HEK293 (cell line): ENCODE measurements at regions not wholly inside any gene's neighbourhood (a gene's known extent, or its start where the extent isn't known, plus 50 kb on each side); places are given as distances from the start of the nearest gene placed in this dataset.

Source experiments
- CTCF ChIA-PET: fragments of 350-600 bp; formaldehyde crosslinking; extraction: SDS; loops from one replicate; lab custom pipeline; 2021; ENCODE audit warnings: antibody characterized with exemption; lab: Yijun Ruan, JAX
- POLR2A ChIA-PET: fragments of 300-600 bp; formaldehyde crosslinking; extraction: SDS; loops from one replicate; lab custom pipeline; 2020; ENCODE audit warnings: antibody characterized with exemption, inconsistent platforms; lab: Yijun Ruan, JAX
- H3K27ac ChIP-seq: fragments of 200-500 bp; sonication (Bioruptor generic); 2 replicates; pipeline ENCODE4 v1.5.1; 2014; ENCODE audit warnings: low read depth, low read length, control low read depth, inconsistent platforms; ENCODE audit errors: extremely low read depth
- H3K36me3 ChIP-seq, 2 experiments: fragments of 200-500 bp in 1 of 2; sonication (Bioruptor generic) in 1 of 2; 1 replicate in 1 of 2; 2 replicates in 1 of 2; pipeline ENCODE4 v1.5.1; 2014 to 2017; ENCODE audit warnings: inconsistent platforms in 2 of 2, low read length in 2 of 2; ENCODE audit not compliant: control insufficient read depth in 2 of 2, insufficient read depth in 1 of 2
- H3K4me1 ChIP-seq: fragments of 200-500 bp; sonication (Bioruptor generic); 2 replicates; pipeline ENCODE4 v1.5.1; 2014; ENCODE audit warnings: mild to moderate bottlenecking, low read length, inconsistent platforms; ENCODE audit not compliant: control insufficient read depth, insufficient read depth
- H3K4me3 ChIP-seq: 2 replicates; pipeline ENCODE4 v1.5.1; 2011; ENCODE audit warnings: low read depth, mild to moderate bottlenecking, control low read depth, low read length, moderate library complexity
- H3K9me3 ChIP-seq: fragments of 200-500 bp; sonication (Bioruptor generic); 2 replicates; pipeline ENCODE4 v1.5.1; 2014; ENCODE audit warnings: low read depth, low read length, inconsistent platforms; ENCODE audit not compliant: control insufficient read depth, insufficient read depth
- GFI1B ChIP-seq: fragments of 450-650 bp; formaldehyde crosslinking; IDR thresholded peaks from 2 replicates; pipeline ENCODE4 v1.5.1; 2016; ENCODE audit warnings: missing biosample characterization, missing genetic modification characterization
- HOXA7 ChIP-seq: sonication (generic); formaldehyde crosslinking; IDR thresholded peaks from 2 replicates; pipeline ENCODE4 v1.8.1; 2022; ENCODE audit warnings: missing genetic modification reagents, borderline replicate concordance
- KLF16 ChIP-seq: fragments of 450-650 bp; formaldehyde crosslinking; IDR thresholded peaks from 2 replicates; pipeline ENCODE4 v1.5.1; 2017; ENCODE audit warnings: missing biosample characterization, missing genetic modification characterization
- KLF9 ChIP-seq: fragments of 450-650 bp; formaldehyde crosslinking; IDR thresholded peaks from 2 replicates; pipeline ENCODE4 v1.5.1; 2016; ENCODE audit warnings: missing biosample characterization, missing genetic modification characterization, low read depth
- MZF1 ChIP-seq: fragments of 450-650 bp; formaldehyde crosslinking; IDR thresholded peaks from 2 replicates; pipeline ENCODE4 v1.5.1; 2017; ENCODE audit warnings: missing biosample characterization, missing genetic modification characterization, borderline replicate concordance
- SP7 ChIP-seq: fragments of 450-650 bp; formaldehyde crosslinking; IDR thresholded peaks from 2 replicates; pipeline ENCODE4 v1.5.1; 2016; ENCODE audit warnings: missing biosample characterization, missing genetic modification characterization
- WT1 ChIP-seq: fragments of 450-650 bp; formaldehyde crosslinking; IDR thresholded peaks from 2 replicates; pipeline ENCODE4 v1.5.1; 2016; ENCODE audit warnings: missing biosample characterization, missing genetic modification characterization
- ZBTB21 ChIP-seq: fragments of 450-650 bp; formaldehyde crosslinking; IDR thresholded peaks from 2 replicates; pipeline ENCODE4 v1.5.1; 2017; ENCODE audit warnings: missing biosample characterization, missing genetic modification characterization
- ZFP3 ChIP-seq: fragments of 450-650 bp; formaldehyde crosslinking; IDR thresholded peaks from 2 replicates; pipeline ENCODE4 v1.5.1; 2016; ENCODE audit warnings: low read depth, missing biosample characterization, missing genetic modification characterization
- ZNF112 ChIP-seq: fragments of 450-650 bp; formaldehyde crosslinking; IDR thresholded peaks from 2 replicates; pipeline ENCODE4 v1.5.0; 2017; ENCODE audit warnings: missing biosample characterization, missing genetic modification characterization
- ZNF184 ChIP-seq: fragments of 450-650 bp; IDR thresholded peaks from 2 replicates; pipeline ENCODE4 v1.5.1; 2018; ENCODE audit warnings: missing biosample characterization, mild to moderate bottlenecking, missing genetic modification characterization
- ZNF211 ChIP-seq: fragments of 450-650 bp; formaldehyde crosslinking; IDR thresholded peaks from 2 replicates; pipeline ENCODE4 v1.5.1; 2016; ENCODE audit warnings: low read depth, missing biosample characterization, missing genetic modification characterization
- ZNF302 ChIP-seq: fragments of 450-650 bp; formaldehyde crosslinking; IDR thresholded peaks from 2 replicates; pipeline ENCODE4 v1.5.1; 2016; ENCODE audit warnings: missing biosample characterization, missing genetic modification characterization, low read depth
- ZNF311 ChIP-seq: fragments of 450-650 bp; formaldehyde crosslinking; IDR thresholded peaks from 2 replicates; pipeline ENCODE4 v1.5.1; 2017; ENCODE audit warnings: missing biosample characterization, missing genetic modification characterization, borderline replicate concordance
- ZNF48 ChIP-seq: fragments of 450-650 bp; formaldehyde crosslinking; IDR thresholded peaks from 2 replicates; pipeline ENCODE4 v1.5.1; 2016; ENCODE audit warnings: missing biosample characterization, missing genetic modification characterization
- ZNF501 ChIP-seq: fragments of 450-650 bp; formaldehyde crosslinking; IDR thresholded peaks from 2 replicates; pipeline ENCODE4 v1.5.1; 2016; ENCODE audit warnings: missing biosample characterization, missing genetic modification characterization
- ZNF560 ChIP-seq: fragments of 450-650 bp; formaldehyde crosslinking; IDR thresholded peaks from 2 replicates; pipeline ENCODE4 v1.5.1; 2017; ENCODE audit warnings: missing biosample characterization, missing genetic modification characterization, borderline replicate concordance
- ZNF571 ChIP-seq: fragments of 450-650 bp; formaldehyde crosslinking; IDR thresholded peaks from 2 replicates; pipeline ENCODE4 v1.5.0; 2017; ENCODE audit warnings: missing biosample characterization, missing genetic modification characterization
- ZNF623 ChIP-seq: fragments of 450-650 bp; formaldehyde crosslinking; IDR thresholded peaks from 2 replicates; pipeline ENCODE4 v1.5.1; 2016; ENCODE audit warnings: missing biosample characterization, missing genetic modification characterization
- ZNF768 ChIP-seq: fragments of 450-650 bp; formaldehyde crosslinking; IDR thresholded peaks from 2 replicates; pipeline ENCODE4 v1.5.1; 2018; ENCODE audit warnings: missing biosample characterization, mild to moderate bottlenecking, missing genetic modification characterization
- TF ChIP-seq, protein P1 (sequence below): fragments of 450-650 bp; formaldehyde crosslinking; IDR thresholded peaks from 2 replicates; pipeline ENCODE4 v1.5.1; 2017; ENCODE audit warnings: missing biosample characterization, missing genetic modification characterization
- TF ChIP-seq, protein P2 (sequence below): fragments of 450-650 bp; IDR thresholded peaks from 2 replicates; pipeline ENCODE4 v1.5.1; 2018; ENCODE audit warnings: missing biosample characterization, missing genetic modification characterization
- TF ChIP-seq, protein P3 (sequence below): fragments of 450-650 bp; formaldehyde crosslinking; IDR thresholded peaks from 2 replicates; pipeline ENCODE4 v1.5.1; 2016; ENCODE audit warnings: missing biosample characterization, missing genetic modification characterization, low read depth

DNA sequence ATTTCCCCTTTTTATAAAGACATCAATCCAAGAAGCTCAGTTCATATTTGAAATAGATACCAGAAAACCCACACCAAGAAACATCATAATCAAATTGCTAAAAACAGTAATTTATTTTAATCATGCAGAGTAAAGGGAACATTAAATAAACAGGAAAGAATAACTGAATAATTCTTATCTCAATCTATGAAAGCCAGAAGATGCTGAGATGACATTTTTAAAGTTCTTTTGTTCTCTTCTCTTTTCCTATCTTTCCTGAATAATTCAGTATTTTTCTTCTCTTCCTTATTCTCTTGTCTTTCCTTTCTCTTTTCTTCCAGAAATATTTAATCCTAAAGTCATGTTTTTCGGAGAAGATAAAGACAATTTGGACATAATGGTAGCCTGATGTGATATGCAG, 259.0 kb upstream of the OPRM1 start:
- no peaks in the 10 kb centered on the region for H3K9me3 ChIP-seq
- no peaks in the 10 kb centered on the region for H3K36me3 ChIP-seq
- no peak overlapping the region for H3K4me3 ChIP-seq
- ChIA-PET CTCF (no interaction called here), POLR2A (no interaction called here)
- H3K27ac ChIP-seq, result no peak overlapping the region
- no peaks in the 10 kb centered on the region for H3K4me1 ChIP-seq
- no peak for TF ChIP-seq ZNF501
- no peak for TF ChIP-seq MZF1 (tag by site-specific recombination)
- TF ChIP-seq ZNF571 (tag by site-specific recombination), result no peak
- no peak for TF ChIP-seq ZNF211 (tag by site-specific recombination)
- TF ChIP-seq, protein P1, sequence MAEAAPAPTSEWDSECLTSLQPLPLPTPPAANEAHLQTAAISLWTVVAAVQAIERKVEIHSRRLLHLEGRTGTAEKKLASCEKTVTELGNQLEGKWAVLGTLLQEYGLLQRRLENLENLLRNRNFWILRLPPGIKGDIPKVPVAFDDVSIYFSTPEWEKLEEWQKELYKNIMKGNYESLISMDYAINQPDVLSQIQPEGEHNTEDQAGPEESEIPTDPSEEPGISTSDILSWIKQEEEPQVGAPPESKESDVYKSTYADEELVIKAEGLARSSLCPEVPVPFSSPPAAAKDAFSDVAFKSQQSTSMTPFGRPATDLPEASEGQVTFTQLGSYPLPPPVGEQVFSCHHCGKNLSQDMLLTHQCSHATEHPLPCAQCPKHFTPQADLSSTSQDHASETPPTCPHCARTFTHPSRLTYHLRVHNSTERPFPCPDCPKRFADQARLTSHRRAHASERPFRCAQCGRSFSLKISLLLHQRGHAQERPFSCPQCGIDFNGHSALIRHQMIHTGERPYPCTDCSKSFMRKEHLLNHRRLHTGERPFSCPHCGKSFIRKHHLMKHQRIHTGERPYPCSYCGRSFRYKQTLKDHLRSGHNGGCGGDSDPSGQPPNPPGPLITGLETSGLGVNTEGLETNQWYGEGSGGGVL, result no peak
- TF ChIP-seq SP7 (tag by site-specific recombination), result no peak
- no peak for TF ChIP-seq ZBTB21 (tag by site-specific recombination)
- no peak for TF ChIP-seq GFI1B (tag by site-specific recombination)
- no peak for TF ChIP-seq KLF9 (tag by site-specific recombination)
- TF ChIP-seq, protein P2, sequence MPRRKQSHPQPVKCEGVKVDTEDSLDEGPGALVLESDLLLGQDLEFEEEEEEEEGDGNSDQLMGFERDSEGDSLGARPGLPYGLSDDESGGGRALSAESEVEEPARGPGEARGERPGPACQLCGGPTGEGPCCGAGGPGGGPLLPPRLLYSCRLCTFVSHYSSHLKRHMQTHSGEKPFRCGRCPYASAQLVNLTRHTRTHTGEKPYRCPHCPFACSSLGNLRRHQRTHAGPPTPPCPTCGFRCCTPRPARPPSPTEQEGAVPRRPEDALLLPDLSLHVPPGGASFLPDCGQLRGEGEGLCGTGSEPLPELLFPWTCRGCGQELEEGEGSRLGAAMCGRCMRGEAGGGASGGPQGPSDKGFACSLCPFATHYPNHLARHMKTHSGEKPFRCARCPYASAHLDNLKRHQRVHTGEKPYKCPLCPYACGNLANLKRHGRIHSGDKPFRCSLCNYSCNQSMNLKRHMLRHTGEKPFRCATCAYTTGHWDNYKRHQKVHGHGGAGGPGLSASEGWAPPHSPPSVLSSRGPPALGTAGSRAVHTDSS (tag by site-specific recombination), result no peak
- TF ChIP-seq ZNF112 (tag by site-specific recombination), result no peak
- TF ChIP-seq KLF16 (tag by site-specific recombination), result no peak

DNA sequence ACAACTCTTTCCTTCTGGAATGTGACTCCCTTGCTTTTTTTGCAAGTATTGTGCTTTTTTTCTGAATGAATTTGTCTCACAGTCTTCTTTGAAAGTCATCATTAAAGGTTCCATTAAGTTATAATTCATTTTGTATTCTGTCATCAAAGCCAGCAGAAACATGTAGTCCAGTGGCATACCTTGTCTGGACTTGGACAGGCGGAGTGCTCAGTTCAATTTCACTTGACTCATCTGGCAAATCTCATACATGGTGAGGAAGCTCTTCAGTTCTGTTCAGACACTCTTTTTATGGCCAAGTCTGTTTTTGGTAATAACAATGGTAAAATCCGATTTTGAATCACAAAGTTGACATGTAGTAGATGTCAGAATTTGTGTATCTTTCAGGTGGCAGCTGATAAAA, 260.8 kb upstream of the OPRM1 start:
- no peak overlapping the region for H3K4me3 ChIP-seq
- no peaks in the 10 kb centered on the region for H3K4me1 ChIP-seq
- H3K9me3 ChIP-seq, result no peaks in the 10 kb centered on the region
- POLR2A ChIA-PET, result no interaction called here
- TF ChIP-seq HOXA7, result no peak
- TF ChIP-seq ZNF302 (tag by site-specific recombination), result no peak
- no peak for TF ChIP-seq ZNF48 (tag by site-specific recombination)
- no peak for TF ChIP-seq ZNF623 (tag by site-specific recombination)
- TF ChIP-seq, protein P3, sequence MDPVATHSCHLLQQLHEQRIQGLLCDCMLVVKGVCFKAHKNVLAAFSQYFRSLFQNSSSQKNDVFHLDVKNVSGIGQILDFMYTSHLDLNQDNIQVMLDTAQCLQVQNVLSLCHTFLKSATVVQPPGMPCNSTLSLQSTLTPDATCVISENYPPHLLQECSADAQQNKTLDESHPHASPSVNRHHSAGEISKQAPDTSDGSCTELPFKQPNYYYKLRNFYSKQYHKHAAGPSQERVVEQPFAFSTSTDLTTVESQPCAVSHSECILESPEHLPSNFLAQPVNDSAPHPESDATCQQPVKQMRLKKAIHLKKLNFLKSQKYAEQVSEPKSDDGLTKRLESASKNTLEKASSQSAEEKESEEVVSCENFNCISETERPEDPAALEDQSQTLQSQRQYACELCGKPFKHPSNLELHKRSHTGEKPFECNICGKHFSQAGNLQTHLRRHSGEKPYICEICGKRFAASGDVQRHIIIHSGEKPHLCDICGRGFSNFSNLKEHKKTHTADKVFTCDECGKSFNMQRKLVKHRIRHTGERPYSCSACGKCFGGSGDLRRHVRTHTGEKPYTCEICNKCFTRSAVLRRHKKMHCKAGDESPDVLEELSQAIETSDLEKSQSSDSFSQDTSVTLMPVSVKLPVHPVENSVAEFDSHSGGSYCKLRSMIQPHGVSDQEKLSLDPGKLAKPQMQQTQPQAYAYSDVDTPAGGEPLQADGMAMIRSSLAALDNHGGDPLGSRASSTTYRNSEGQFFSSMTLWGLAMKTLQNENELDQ (tag by site-specific recombination), result no peak
- TF ChIP-seq WT1 (tag by site-specific recombination), result no peak
- TF ChIP-seq ZNF768, result no peak
- no peak for TF ChIP-seq ZNF184 (tag by site-specific recombination)
- TF ChIP-seq ZFP3, result no peak
- no peak for TF ChIP-seq ZNF560 (tag by site-specific recombination)
- TF ChIP-seq ZNF311 (tag by site-specific recombination), result no peak
- TF ChIP-seq, all 188 proteins: peak for 0
- H3K36me3 ChIP-seq, result no peaks in the 10 kb centered on the region
- CTCF ChIA-PET, result interaction anchor here (0.7 kb wide), 1 partner anchor 144 kb away, joined by 3 read pairs; no protein-coding TSS in a partner anchor
- H3K27ac ChIP-seq, result no peak overlapping the region
